HepG2 (cell line): ENCODE measurements at regions not wholly inside any gene's neighbourhood (a gene's known extent, or its start where the extent isn't known, plus 50 kb on each side); places are given as distances from the start of the nearest gene placed in this dataset.

Experiments used
- CCAR2 ChIP-seq: fragments of 200-400 bp; formaldehyde crosslinking; optimal IDR thresholded peaks from 2 replicates; pipeline ENCODE3; 2018; ENCODE audit warnings: low read depth, mild to moderate bottlenecking, low read length, moderate library complexity
- CENPBD1 ChIP-seq: sonication (generic); formaldehyde crosslinking; IDR thresholded peaks from 2 replicates; pipeline ENCODE4 v1.8.0; 2022; ENCODE audit warnings: missing genetic modification reagents, low read depth, mild to moderate bottlenecking, borderline replicate concordance
- ELK4 ChIP-seq: sonication (generic); formaldehyde crosslinking; IDR thresholded peaks from 2 replicates; pipeline ENCODE4 v1.9.0; 2021; ENCODE audit warnings: missing genetic modification reagents, borderline replicate concordance
- IRF9 ChIP-seq: sonication (generic); formaldehyde crosslinking; IDR thresholded peaks from 2 replicates; pipeline ENCODE4 v1.8.0; 2022; ENCODE audit warnings: missing genetic modification reagents, mild to moderate bottlenecking, borderline replicate concordance
- MED1 ChIP-seq: sonication (generic); formaldehyde crosslinking; IDR thresholded peaks from 2 replicates; pipeline ENCODE4 v1.4.0; 2020; ENCODE audit warnings: missing genetic modification reagents
- MZF1 ChIP-seq: sonication (generic); formaldehyde crosslinking; IDR thresholded peaks from 2 replicates; pipeline ENCODE4 v1.8.1; 2023; ENCODE audit warnings: mild to moderate bottlenecking, missing genetic modification reagents, borderline replicate concordance
- TEAD2 ChIP-seq: sonication (generic); formaldehyde crosslinking; IDR thresholded peaks from 2 replicates; pipeline ENCODE4 v1.9.0; 2021; ENCODE audit warnings: missing genetic modification reagents
- TRAFD1 ChIP-seq: sonication (generic); formaldehyde crosslinking; IDR thresholded peaks from 2 replicates; pipeline ENCODE4 v1.5.1; 2020; ENCODE audit warnings: missing genetic modification reagents, mild to moderate bottlenecking, borderline replicate concordance
- ZFP41 ChIP-seq: sonication (generic); formaldehyde crosslinking; IDR thresholded peaks from 2 replicates; pipeline ENCODE4 v1.4.0; 2020; ENCODE audit warnings: mild to moderate bottlenecking, missing genetic modification reagents, borderline replicate concordance
- ZUFSP ChIP-seq: sonication (generic); formaldehyde crosslinking; IDR thresholded peaks from 2 replicates; pipeline ENCODE4 v1.9.0; 2021; ENCODE audit warnings: missing genetic modification reagents, mild to moderate bottlenecking, borderline replicate concordance

GRCh38 chr10:33826186-33826585, 491.7 kb upstream of the NRP1 start (continued):
- TF ChIP-seq MZF1 (CRISPR knock-in tag) (no peak), ZUFSP (no peak), CENPBD1 (CRISPR knock-in tag) (no peak), MED1 (CRISPR knock-in tag) (no peak), IRF9 (CRISPR knock-in tag) (no peak), ELK4 (CRISPR knock-in tag) (no peak), ZFP41 (no peak), CCAR2 (no peak), TRAFD1 (CRISPR knock-in tag) (no peak), TEAD2 (CRISPR knock-in tag) (no peak)
- TF ChIP-seq, all 625 proteins: peak for 0
